ENCODE measurements at regions not wholly inside any gene's neighbourhood (a gene's known extent, or its start where the extent isn't known, plus 50 kb on each side); places are given as distances from the start of the nearest gene placed in this dataset.

DNA sequence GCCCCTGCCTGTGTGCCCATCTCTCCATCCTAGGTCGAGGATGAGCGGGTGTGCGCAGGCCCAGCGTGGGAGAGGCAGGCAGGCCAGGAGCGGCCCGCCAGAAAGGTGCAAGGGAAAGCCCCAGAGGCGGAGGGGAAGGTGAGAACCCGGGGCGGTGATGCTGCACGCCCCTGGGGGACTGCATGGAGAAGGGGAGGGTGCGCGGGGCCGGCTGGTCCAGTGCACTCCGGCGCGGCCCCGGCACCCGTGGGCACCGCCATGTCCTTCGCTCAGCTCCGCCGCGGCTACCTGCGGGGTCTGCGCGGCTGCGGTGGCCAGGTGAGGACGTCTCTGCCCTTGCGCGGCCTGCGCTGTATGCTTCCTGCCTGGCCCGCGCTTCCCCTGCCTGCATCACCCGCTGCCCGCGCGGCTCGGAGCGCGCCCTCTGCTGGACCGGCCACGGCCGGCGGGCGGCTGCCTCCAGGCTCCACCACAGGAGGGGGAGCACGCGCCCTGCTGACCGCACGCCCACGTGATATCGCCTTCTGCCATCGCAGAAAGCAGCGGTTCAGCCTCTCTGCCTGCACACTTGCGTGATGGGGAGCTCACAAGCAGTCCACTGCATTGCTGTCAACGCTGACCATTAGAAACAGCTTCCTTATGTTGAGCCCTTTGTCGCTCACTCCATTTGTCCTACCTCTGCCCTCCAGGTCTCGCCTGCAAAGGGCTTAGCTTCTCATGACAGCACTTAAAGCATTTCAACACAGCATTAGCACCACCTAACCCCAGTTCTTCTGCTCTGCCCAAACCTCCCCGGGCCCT, 73.9 kb downstream of the CXCL12 start:
- TF ChIP-seq, protein P1, sequence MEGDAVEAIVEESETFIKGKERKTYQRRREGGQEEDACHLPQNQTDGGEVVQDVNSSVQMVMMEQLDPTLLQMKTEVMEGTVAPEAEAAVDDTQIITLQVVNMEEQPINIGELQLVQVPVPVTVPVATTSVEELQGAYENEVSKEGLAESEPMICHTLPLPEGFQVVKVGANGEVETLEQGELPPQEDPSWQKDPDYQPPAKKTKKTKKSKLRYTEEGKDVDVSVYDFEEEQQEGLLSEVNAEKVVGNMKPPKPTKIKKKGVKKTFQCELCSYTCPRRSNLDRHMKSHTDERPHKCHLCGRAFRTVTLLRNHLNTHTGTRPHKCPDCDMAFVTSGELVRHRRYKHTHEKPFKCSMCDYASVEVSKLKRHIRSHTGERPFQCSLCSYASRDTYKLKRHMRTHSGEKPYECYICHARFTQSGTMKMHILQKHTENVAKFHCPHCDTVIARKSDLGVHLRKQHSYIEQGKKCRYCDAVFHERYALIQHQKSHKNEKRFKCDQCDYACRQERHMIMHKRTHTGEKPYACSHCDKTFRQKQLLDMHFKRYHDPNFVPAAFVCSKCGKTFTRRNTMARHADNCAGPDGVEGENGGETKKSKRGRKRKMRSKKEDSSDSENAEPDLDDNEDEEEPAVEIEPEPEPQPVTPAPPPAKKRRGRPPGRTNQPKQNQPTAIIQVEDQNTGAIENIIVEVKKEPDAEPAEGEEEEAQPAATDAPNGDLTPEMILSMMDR (IDR thresholded peaks at IDR 0.05; ENCODE audit: insufficient read depth, low read depth, low read length, missing control alignments), result no peak
- no peak for DNase-seq (ENCODE audit: low read depth)
- H3K4me3 ChIP-seq (ENCODE audit: low read length), result no peak overlapping the region

DNA sequence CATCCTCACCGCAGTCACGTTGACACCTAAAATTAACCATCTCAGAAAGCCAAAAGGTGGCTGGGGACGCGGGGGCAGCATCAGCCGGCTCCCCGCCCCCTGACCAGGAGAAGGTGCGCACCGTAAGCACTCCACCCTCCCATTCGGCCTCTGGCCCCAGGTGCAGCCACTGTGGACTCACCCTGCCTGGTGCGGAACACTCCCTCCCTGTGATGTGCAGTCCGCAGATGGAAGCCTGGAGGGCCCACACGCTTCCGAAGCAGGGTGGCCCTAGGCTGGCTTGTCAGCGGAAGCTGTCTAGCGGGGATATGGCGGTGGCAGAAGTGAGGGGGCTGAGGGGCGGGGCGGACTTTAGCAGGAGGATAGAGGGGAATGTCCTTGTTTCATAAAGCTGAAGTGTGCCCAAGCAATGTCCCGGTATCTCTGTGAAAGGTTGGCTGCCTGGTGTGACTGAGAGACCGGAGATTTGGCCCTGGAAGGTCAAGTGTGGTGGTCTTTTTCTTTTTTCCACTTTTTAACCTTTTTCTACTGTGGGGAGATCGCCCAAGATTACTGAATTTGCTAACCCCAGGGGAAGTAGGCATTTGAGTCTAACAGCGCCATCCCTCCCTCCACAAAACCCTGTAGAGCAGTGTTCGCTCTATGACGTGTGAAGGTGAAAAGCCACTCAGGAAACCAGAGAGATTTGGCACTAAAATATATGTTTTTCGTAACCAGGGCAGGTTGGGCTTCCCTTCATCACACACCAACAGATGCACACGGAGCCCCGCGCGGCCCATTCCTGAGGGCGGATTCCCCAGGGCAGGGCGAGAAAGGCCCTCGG, 74.7 kb downstream of the CXCL12 start:
- TF ChIP-seq, protein P1 (IDR thresholded peaks at IDR 0.05; ENCODE audit: insufficient read depth, low read depth, low read length, missing control alignments), result no peak
- DNase-seq (ENCODE audit: low read depth), result no peak
- H3K4me3 ChIP-seq (ENCODE audit: low read length), result no peak overlapping the region

DNA sequence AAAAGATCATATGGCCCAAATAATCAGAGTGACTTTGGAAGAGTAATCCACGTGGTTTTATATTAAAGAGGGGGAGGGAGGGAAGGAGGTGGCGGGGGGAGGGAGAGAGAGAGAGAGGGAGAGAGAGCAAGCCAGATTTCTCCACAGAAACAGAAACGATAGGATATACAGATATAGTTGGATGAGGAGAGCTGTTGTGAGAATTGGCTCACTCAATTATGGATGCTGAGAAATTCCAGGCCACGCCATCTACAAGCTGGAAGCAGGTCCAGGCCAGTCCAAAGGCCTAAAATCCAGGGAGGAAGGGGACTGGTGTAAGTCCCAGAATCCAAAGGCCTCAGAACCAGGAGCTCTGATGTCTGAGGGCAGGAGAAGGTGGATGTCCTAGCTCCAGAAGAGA, 75.5 kb downstream of the CXCL12 start:
- DNase-seq (ENCODE audit: low read depth), result no peak
- no peak overlapping the region for H3K4me3 ChIP-seq (ENCODE audit: low read length)

DNA sequence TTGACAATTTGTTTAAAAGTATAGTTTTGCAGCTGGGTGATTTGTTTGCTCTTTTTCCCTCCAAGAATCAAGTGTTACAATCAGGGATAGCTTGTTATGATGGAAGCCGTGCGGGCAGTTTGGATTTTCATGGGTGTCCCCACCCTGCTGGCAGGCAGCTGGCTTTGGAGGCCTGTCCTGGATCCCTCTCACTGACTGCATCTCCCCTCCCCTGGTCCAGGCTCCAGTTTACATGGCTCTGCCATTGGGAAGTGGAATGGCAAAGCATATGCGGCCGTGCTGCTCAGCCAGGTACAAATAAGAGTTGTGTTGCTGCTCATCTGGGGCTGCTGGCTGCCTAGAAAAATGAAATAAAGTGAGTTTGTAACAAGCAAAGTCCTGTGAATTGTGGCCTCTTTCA, 76.0 kb downstream of the CXCL12 start:
- no peak for DNase-seq (ENCODE audit: low read depth)
- TF ChIP-seq, protein P1 (IDR thresholded peaks at IDR 0.05; ENCODE audit: insufficient read depth, low read depth, low read length, missing control alignments), result no peak
- no peak overlapping the region for H3K4me3 ChIP-seq (ENCODE audit: low read length)

More for the DNA sequence above, 75.5 kb downstream of the CXCL12 start:
- TF ChIP-seq, protein P1 (IDR thresholded peaks at IDR 0.05; ENCODE audit: insufficient read depth, low read depth, low read length, missing control alignments), result no peak

DNA sequence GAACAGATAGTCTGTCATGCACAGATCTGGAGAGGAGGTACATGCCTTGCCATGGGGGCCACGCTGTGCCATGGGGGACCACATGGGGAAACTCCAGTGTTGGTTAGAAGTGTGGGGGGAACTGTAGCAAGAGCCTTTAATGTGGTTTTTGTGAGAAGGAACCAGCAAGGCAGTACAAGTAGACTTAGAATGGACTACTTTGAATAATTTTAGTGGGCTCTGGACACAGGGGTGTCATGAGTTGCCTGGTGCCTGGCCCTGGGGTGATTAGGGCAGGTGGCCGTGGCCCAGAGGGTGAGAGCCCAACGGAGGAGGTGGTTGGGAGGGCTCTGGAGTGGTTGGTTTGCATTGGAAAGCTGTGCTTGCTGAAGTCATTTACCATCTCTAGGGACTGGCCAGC, 77.2 kb downstream of the CXCL12 start:
- no peak overlapping the region for H3K4me3 ChIP-seq (ENCODE audit: low read length)
- TF ChIP-seq, protein P1 (IDR thresholded peaks at IDR 0.05; ENCODE audit: insufficient read depth, low read depth, low read length, missing control alignments), result no peak
- DNase-seq (ENCODE audit: low read depth), result no peak

DNA sequence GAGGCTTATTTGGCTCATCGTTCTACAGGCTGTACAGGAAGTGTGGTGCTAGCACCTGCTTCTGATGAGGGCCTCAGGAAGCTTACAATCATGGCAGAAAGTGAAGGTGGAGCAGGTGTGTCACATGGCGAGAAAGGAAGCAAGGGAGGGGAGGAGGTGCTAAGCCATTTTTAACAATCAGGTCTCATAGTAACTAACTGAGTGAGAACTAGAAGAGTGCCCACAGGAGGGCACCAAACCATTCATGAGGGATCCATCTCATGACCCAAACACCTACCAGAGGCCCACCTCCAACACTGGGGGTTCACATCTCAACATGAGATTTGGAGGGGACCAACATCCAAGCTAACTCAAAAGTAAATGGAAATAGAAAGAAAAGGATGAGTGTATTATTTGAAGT, 78.1 kb downstream of the CXCL12 start:
- TF ChIP-seq, protein P1 (IDR thresholded peaks at IDR 0.05; ENCODE audit: insufficient read depth, low read depth, low read length, missing control alignments), result no peak
- no peak overlapping the region for H3K4me3 ChIP-seq (ENCODE audit: low read length)
- no peak for DNase-seq (ENCODE audit: low read depth)

Measured in epithelial cell of esophagus (primary cell).